HG03439 (cell line): ENCODE measurements at regions not wholly inside any gene's neighbourhood (a gene's known extent, or its start where the extent isn't known, plus 50 kb on each side); places are given as distances from the start of the nearest gene placed in this dataset.
"Not testable (repeated sequence)": the region's sequence is repeated elsewhere in the genome, so short reads cannot be mapped to it uniquely, and the experiment has no call there.

Experiments used
- ATAC-seq: cut with Tn5 transposase; IDR thresholded peaks from one replicate; pipeline ENCODE4 v1.9.1; 2021; ENCODE audit warnings: mild to moderate bottlenecking, moderate library complexity; ENCODE audit not compliant: unreplicated experiment

GRCh38 chr7:68823996-68824780 is 774.1 kb upstream of the AUTS2 start:
- no peak for ATAC-seq

- no peak for ATAC-seq
Measured at GRCh38 chr7:68828575-68828974, 769.7 kb upstream of the AUTS2 start.

GRCh38 chr7:68833422-68833821 is 764.9 kb upstream of the AUTS2 start:
- ATAC-seq: no peak

- no peak for ATAC-seq
Measured at GRCh38 chr7:68839014-68839413, 759.3 kb upstream of the AUTS2 start.

GRCh38 chr7:68840991-68841390 is 757.3 kb upstream of the AUTS2 start:
- ATAC-seq: no peak

- ATAC-seq: not testable (repeated sequence)
Measured at GRCh38 chr7:68843985-68844384, 754.3 kb upstream of the AUTS2 start.

- ATAC-seq: no peak
Measured at GRCh38 chr7:68846811-68847325, 751.4 kb upstream of the AUTS2 start.

- no peak for ATAC-seq
Measured at GRCh38 chr7:68853254-68853653, 745.0 kb upstream of the AUTS2 start.

GRCh38 chr7:68857571-68857970 is 740.7 kb upstream of the AUTS2 start:
- no peak for ATAC-seq

- no peak for ATAC-seq
Measured at GRCh38 chr7:68858497-68858896, 739.8 kb upstream of the AUTS2 start.

- no peak for ATAC-seq
Measured at GRCh38 chr7:68861171-68861570, 737.1 kb upstream of the AUTS2 start.

- no peak for ATAC-seq
Measured at GRCh38 chr7:68862261-68862660, 736.0 kb upstream of the AUTS2 start.

GRCh38 chr7:68862736-68863135 is 735.5 kb upstream of the AUTS2 start:
- ATAC-seq: no peak

- ATAC-seq: no peak
Measured at GRCh38 chr7:68865351-68866199, 732.7 kb upstream of the AUTS2 start.

- ATAC-seq: no peak
Measured at GRCh38 chr7:68866200-68866570, 732.1 kb upstream of the AUTS2 start.

GRCh38 chr7:68866721-68867120 is 731.6 kb upstream of the AUTS2 start:
- not testable (repeated sequence) for ATAC-seq

GRCh38 chr7:68868978-68869377 is 729.3 kb upstream of the AUTS2 start:
- no peak for ATAC-seq

- no peak for ATAC-seq
Measured at GRCh38 chr7:68873616-68874015, 724.7 kb upstream of the AUTS2 start.

GRCh38 chr7:68875857-68876256 is 722.4 kb upstream of the AUTS2 start:
- ATAC-seq: no peak

- not testable (repeated sequence) for ATAC-seq
Measured at GRCh38 chr7:68887116-68887515, 711.2 kb upstream of the AUTS2 start.

- no peak for ATAC-seq
Measured at GRCh38 chr7:68888971-68889385, 709.3 kb upstream of the AUTS2 start.

- no peak for ATAC-seq
Measured at GRCh38 chr7:68892236-68892635, 706.0 kb upstream of the AUTS2 start.
